ENCODE measurements at regions not wholly inside any gene's neighbourhood (a gene's known extent, or its start where the extent isn't known, plus 50 kb on each side); places are given as distances from the start of the nearest gene placed in this dataset.

DNA sequence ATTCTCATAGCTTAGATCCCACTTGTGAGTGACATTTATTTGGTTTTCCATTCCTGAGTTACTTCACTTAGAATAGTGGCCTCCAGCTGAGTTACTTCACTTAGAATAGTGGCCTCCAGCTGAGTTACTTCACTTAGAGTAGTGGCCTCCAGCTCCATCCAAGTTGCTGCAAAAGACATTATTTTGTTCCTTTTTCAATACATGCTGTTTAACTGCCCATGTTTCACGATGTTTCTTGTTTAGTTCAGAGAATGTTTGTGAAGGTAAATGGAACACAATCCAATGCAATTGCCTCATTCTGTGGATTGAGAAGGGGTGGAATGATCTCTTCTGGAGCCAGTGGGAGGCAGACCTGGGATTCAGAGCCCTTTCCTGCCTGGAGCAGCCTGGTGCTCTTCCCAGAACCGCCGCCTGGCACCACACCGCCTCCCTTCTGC, 273.5 kb upstream of the ATP5MC3 start:
- TF ChIP-seq CTCF (IDR thresholded peaks at IDR 0.05; ENCODE audit: insufficient read depth, low read length): no peak
- DNase-seq (ENCODE audit: low read depth): no peak
- no peak overlapping the region for H3K4me3 ChIP-seq (ENCODE audit: low read depth, low read length)

DNA sequence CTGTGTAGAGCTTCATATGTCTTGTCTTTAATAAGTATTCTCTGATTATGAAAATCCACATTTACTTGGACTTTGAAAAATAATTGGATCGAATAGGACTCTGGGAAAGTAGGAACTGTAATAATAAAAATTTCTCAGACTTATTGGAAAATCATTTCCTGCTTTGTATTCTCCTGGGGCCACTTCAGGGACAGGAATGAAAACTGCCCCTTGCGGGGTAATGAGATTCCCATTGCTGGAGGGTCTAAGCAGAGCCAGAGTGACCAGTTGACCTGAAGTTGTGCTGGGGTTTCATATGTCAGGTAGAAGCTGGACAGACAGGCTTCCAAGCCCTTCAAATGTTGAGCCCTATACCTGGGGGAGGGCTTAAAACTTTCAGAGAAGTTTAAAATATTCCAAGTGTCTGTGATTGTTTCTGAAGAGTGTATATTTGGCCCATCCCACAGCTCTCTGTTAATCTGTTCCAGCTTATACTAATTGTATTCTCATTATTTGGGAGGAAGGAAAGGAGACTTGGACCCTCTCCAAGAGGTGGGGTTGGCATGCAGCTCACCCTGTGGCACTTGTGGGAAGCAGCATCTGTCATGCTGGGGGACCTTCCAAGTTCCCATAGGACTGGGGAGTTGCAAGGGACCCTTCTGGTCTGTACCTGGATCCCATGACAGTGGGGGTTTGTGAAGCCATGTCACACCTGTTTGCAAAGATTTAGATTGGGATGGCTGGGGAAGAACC, 268.7 kb upstream of the ATP5MC3 start:
- no peak for TF ChIP-seq CTCF (IDR thresholded peaks at IDR 0.05; ENCODE audit: insufficient read depth, low read length)
- no peak for DNase-seq (ENCODE audit: low read depth)
- H3K4me3 ChIP-seq (ENCODE audit: low read depth, low read length): no peak overlapping the region

GRCh38 chr2:175449616-175450015, 268.1 kb upstream of the ATP5MC3 start:
- no peak for DNase-seq (ENCODE audit: low read depth)
- TF ChIP-seq CTCF (IDR thresholded peaks at IDR 0.05; ENCODE audit: insufficient read depth, low read length): no peak
- no peak overlapping the region for H3K4me3 ChIP-seq (ENCODE audit: low read depth, low read length)

- H3K4me3 ChIP-seq (ENCODE audit: low read depth, low read length): no peak overlapping the region
- no peak for DNase-seq (ENCODE audit: low read depth)
- TF ChIP-seq CTCF (IDR thresholded peaks at IDR 0.05; ENCODE audit: insufficient read depth, low read length): no peak
These were observed 264.7 kb upstream of the ATP5MC3 start for GRCh38 chr2:175446201-175446600.

DNA sequence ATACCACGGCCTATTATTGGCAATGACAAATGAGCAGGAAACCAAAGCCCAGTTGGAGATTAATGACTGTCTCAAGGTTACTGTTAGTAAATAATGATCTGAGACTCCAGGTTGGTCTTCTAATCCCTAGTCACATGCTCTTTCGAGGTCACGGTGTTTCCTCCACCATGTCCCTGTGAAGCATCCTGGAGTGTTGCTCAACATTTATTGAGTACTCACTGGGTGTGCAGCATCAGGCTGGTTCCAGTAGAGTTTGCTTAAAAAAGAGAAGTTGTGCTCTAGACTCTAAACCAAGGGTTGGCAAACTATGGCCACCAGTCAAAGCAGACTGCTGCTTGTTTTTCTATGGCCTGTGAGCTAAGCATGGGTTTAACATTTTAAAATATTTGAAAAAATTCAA, 263.8 kb upstream of the ATP5MC3 start:
- no peak overlapping the region for H3K4me3 ChIP-seq (ENCODE audit: low read depth, low read length)
- no peak for TF ChIP-seq CTCF (IDR thresholded peaks at IDR 0.05; ENCODE audit: insufficient read depth, low read length)
- DNase-seq (ENCODE audit: low read depth): no peak

GRCh38 chr2:175442441-175442840, 260.9 kb upstream of the ATP5MC3 start:
- no peak for TF ChIP-seq CTCF (IDR thresholded peaks at IDR 0.05; ENCODE audit: insufficient read depth, low read length)

More at GRCh38 chr2:175442441-175442840, 260.9 kb upstream of the ATP5MC3 start:
- no peak for DNase-seq (ENCODE audit: low read depth)
- no peak overlapping the region for H3K4me3 ChIP-seq (ENCODE audit: low read depth, low read length)

All from fibroblast of the aortic adventitia (primary cell).